ENCODE measurements at regions not wholly inside any gene's neighbourhood (a gene's known extent, or its start where the extent isn't known, plus 50 kb on each side); places are given as distances from the start of the nearest gene placed in this dataset.
"Not testable (repeated sequence)": the region's sequence is repeated elsewhere in the genome, so short reads cannot be mapped to it uniquely, and the experiment has no call there.

GRCh38 chr7:9149499-9150082 lies 716.2 kb downstream of the NXPH1 start:
- Histone ChIP-seq H3K27me3 (no peaks in the 10 kb centered on the region), H3K27ac (no peak overlapping the region), H3K4me1 (no peaks in the 10 kb centered on the region), H3K9me3 (no peaks in the 10 kb centered on the region), H3K36me3 (no peaks in the 10 kb centered on the region), H3K4me3 (no peak overlapping the region)
- DNase-seq, result no peak
- TF ChIP-seq CTCF (IDR thresholded peaks at IDR 0.05), result no peak
- intact Hi-C loops (cut with DNase I), result no loop called here
- no peak for ATAC-seq

- DNase-seq; H3K4me1 ChIP-seq; H3K27ac ChIP-seq; intact Hi-C loops (cut with DNase I); H3K4me3 ChIP-seq; ATAC-seq; H3K9me3 ChIP-seq; H3K27me3 ChIP-seq; H3K36me3 ChIP-seq: not testable (repeated sequence)
Observed at GRCh38 chr7:9163691-9164090, 730.3 kb downstream of the NXPH1 start.

- no peak for DNase-seq
- Histone ChIP-seq H3K4me3 (no peak overlapping the region), H3K4me1 (no peaks in the 10 kb centered on the region), H3K27me3 (no peaks in the 10 kb centered on the region), H3K27ac (no peak overlapping the region), H3K36me3 (no peaks in the 10 kb centered on the region), H3K9me3 (no peaks in the 10 kb centered on the region)
- intact Hi-C loops (cut with DNase I), result no loop called here
- no peak for ATAC-seq
- TF ChIP-seq CTCF (IDR thresholded peaks at IDR 0.05), result no peak
Observed at GRCh38 chr7:9175871-9176270, 742.5 kb downstream of the NXPH1 start.

- intact Hi-C loops (cut with DNase I), result no loop called here
- no peaks in the 10 kb centered on the region for H3K9me3 ChIP-seq
- H3K4me3 ChIP-seq, result no peak overlapping the region
- H3K4me1 ChIP-seq, result no peaks in the 10 kb centered on the region
- ATAC-seq (no peak), DNase-seq (no peak)
- no peaks in the 10 kb centered on the region for H3K36me3 ChIP-seq
- no peak overlapping the region for H3K27ac ChIP-seq
- no peaks in the 10 kb centered on the region for H3K27me3 ChIP-seq
- no peak for TF ChIP-seq CTCF (IDR thresholded peaks at IDR 0.05)
Observed at GRCh38 chr7:9181356-9181755, 747.9 kb downstream of the NXPH1 start.

GRCh38 chr7:9186730-9187129 lies 753.3 kb downstream of the NXPH1 start:
- H3K27ac ChIP-seq, result no peak overlapping the region
- no peaks in the 10 kb centered on the region for H3K27me3 ChIP-seq
- ATAC-seq, result no peak
- TF ChIP-seq CTCF (IDR thresholded peaks at IDR 0.05), result no peak
- H3K9me3 ChIP-seq, result no peaks in the 10 kb centered on the region
- H3K36me3 ChIP-seq, result no peaks in the 10 kb centered on the region
- no peak overlapping the region for H3K4me3 ChIP-seq
- H3K4me1 ChIP-seq, result no peaks in the 10 kb centered on the region
- no peak for DNase-seq
- intact Hi-C loops (cut with DNase I), result no loop called here

GRCh38 chr7:9189703-9190102 lies 756.3 kb downstream of the NXPH1 start:
- Histone ChIP-seq H3K9me3 (no peaks in the 10 kb centered on the region), H3K4me1 (no peaks in the 10 kb centered on the region), H3K27me3 (no peaks in the 10 kb centered on the region), H3K36me3 (no peaks in the 10 kb centered on the region), H3K4me3 (no peak overlapping the region), H3K27ac (no peak overlapping the region)
- no peak for TF ChIP-seq CTCF (IDR thresholded peaks at IDR 0.05)
- ATAC-seq, result no peak
- no peak for DNase-seq
- intact Hi-C loops (cut with DNase I), result no loop called here

Data from upper lobe of right lung (tissue), 1 donor.